ENCODE measurements at regions not wholly inside any gene's neighbourhood (a gene's known extent, or its start where the extent isn't known, plus 50 kb on each side); places are given as distances from the start of the nearest gene placed in this dataset.

DNA sequence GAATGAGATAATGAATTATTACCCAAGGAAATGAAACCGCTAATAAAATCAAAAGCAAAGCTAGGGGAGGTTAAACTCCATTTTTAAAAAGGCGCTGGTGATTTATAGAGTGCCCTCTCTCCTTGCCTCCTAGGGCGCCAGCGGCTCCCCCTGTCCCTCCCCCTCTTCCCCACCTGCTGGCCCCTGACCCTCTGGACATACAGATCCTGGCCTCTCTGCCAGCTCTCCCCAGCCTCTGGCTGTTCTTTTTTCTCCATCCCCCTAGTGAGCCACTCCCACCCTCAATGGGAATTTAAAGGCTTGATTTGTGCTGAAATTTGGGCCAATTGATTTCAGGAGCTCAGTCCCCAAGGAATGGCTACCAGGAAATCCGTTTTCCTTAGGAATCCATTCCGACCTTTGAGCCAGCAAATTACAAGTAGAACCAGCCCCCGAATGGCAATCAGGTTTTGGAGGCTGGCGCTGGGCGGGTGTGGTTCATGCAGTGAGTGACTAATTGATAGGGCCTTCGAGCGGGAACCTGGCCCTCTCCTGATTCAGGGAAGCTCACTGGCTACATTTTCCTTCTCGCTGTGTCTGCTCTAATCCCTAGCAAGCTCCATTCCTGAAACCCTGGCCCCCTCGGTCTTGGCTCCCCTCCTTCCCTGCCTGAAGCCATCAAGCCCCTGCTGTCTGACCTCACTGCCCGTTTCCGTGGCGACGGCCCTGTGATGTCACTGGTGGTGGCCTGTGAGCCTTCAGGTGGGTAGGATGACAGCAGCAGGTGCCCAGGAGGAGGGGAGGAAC is 141.9 kb upstream of the SDK2 start:
- no peak overlapping the region for H3K27ac Mint-ChIP-seq
- H3K9me3 ChIP-seq (ENCODE audit: control insufficient read depth, low read length, poor library complexity, severe bottlenecking): no peaks in the 10 kb centered on the region
- ATAC-seq (no peak), DNase-seq (no peak)
- H3K4me3 Mint-ChIP-seq: no peak overlapping the region
- peaks cover 5% of the 10 kb centered on the region for H3K4me1 Mint-ChIP-seq
- no peaks in the 10 kb centered on the region for H3K36me3 Mint-ChIP-seq (ENCODE audit: low read depth)
- peaks cover 16% of the 10 kb centered on the region for H3K27me3 Mint-ChIP-seq

GRCh38 chr17:73787076-73788059 is 143.1 kb upstream of the SDK2 start:
- DNase-seq: no peak

DNA sequence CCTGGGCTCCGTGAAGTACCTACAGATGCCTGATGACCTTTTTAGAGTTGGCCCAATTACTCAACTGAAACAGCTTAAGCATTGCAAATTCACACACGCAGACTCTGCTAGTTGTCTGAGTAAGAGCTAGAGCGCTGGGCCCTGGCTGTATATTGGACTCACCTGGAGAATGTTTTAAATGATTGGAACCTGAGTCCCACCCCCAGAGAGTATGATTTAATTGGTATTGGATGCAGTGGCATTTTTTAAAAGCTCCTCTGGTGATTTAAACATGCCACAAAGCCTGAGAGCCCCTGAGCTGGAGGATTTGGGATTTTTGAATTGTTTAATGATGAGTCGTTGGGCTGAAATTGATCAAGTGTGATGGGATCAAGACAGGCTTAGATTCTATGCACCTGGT is 143.9 kb upstream of the SDK2 start:
- no peaks in the 10 kb centered on the region for H3K9me3 ChIP-seq (ENCODE audit: control insufficient read depth, low read length, poor library complexity, severe bottlenecking)
- Mint-ChIP-seq H3K4me1 (peaks cover 4% of the 10 kb centered on the region), H3K4me3 (no peak overlapping the region), H3K27me3 (peaks cover 16% of the 10 kb centered on the region), H3K36me3 (ENCODE audit: low read depth) (no peaks in the 10 kb centered on the region), H3K27ac (no peak overlapping the region)
- no peak for ATAC-seq
- DNase-seq: no peak

More at GRCh38 chr17:73787076-73788059, 143.1 kb upstream of the SDK2 start:
- no peak overlapping the region for H3K27ac Mint-ChIP-seq
- no peak for ATAC-seq
- H3K4me3 Mint-ChIP-seq: no peak overlapping the region
- H3K36me3 Mint-ChIP-seq (ENCODE audit: low read depth): no peaks in the 10 kb centered on the region
- peaks cover 5% of the 10 kb centered on the region for H3K4me1 Mint-ChIP-seq
- no peaks in the 10 kb centered on the region for H3K9me3 ChIP-seq (ENCODE audit: control insufficient read depth, low read length, poor library complexity, severe bottlenecking)
- H3K27me3 Mint-ChIP-seq: peaks cover 16% of the 10 kb centered on the region

DNA sequence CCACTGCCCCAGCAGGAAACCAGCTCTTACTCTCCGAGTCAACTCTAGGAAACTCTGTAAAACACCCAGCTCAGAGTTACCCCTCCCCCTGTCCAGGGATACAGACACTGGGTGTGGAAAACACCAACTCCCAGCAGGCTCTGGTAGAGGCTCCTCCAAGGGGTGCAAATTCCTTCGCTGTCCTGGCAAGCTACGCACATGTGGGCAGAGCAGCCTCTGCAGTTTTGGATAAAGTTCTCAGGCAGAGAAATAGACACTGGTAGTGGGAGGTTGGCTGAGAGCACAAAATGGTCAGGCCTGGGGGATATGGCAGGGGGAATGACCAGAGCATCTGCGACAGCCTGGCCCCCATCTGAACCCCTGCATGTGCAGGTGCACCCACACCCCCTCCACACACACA is 146.9 kb upstream of the SDK2 start:
- ATAC-seq (no peak), DNase-seq (no peak)
- no peak overlapping the region for H3K4me3 Mint-ChIP-seq
- no peak overlapping the region for H3K27ac Mint-ChIP-seq
- peaks cover 4% of the 10 kb centered on the region for H3K4me1 Mint-ChIP-seq
- no peaks in the 10 kb centered on the region for H3K36me3 Mint-ChIP-seq (ENCODE audit: low read depth)
- H3K27me3 Mint-ChIP-seq: peaks cover 11% of the 10 kb centered on the region
- H3K9me3 ChIP-seq (ENCODE audit: control insufficient read depth, low read length, poor library complexity, severe bottlenecking): no peaks in the 10 kb centered on the region

DNA sequence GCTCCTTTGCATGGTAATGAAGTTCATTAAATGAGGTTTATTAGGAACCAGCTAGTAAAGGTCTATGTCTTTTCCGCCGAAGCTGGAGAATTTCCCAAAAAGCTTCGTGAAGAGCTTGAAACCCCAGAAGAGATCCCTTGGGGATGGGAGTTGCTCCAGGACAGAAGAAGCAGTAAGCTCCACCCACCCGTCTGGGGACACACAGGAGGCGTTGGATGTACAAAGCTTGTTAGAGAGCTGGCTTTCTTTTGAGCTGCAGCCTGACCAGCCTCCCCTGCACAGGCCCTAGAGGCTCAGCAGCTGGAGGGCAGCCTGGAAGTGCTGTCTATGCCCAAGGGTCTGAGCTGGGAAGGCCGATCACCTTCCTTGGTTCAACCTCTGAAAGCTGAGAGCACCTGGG is 147.4 kb upstream of the SDK2 start:
- no peak for ATAC-seq
- H3K4me1 Mint-ChIP-seq: peaks cover 4% of the 10 kb centered on the region
- H3K36me3 Mint-ChIP-seq (ENCODE audit: low read depth): no peaks in the 10 kb centered on the region
- no peak overlapping the region for H3K27ac Mint-ChIP-seq
- peaks cover 8% of the 10 kb centered on the region for H3K27me3 Mint-ChIP-seq
- H3K4me3 Mint-ChIP-seq: no peak overlapping the region
- no peaks in the 10 kb centered on the region for H3K9me3 ChIP-seq (ENCODE audit: control insufficient read depth, low read length, poor library complexity, severe bottlenecking)
- DNase-seq: no peak

GRCh38 chr17:73792994-73793393 is 148.7 kb upstream of the SDK2 start:
- Mint-ChIP-seq H3K4me3 (no peak overlapping the region), H3K27me3 (peaks cover 6% of the 10 kb centered on the region), H3K36me3 (ENCODE audit: low read depth) (no peaks in the 10 kb centered on the region), H3K4me1 (peaks cover 2% of the 10 kb centered on the region), H3K27ac (no peak overlapping the region)
- ATAC-seq: no peak
- no peak for DNase-seq
- no peaks in the 10 kb centered on the region for H3K9me3 ChIP-seq (ENCODE audit: control insufficient read depth, low read length, poor library complexity, severe bottlenecking)

DNA sequence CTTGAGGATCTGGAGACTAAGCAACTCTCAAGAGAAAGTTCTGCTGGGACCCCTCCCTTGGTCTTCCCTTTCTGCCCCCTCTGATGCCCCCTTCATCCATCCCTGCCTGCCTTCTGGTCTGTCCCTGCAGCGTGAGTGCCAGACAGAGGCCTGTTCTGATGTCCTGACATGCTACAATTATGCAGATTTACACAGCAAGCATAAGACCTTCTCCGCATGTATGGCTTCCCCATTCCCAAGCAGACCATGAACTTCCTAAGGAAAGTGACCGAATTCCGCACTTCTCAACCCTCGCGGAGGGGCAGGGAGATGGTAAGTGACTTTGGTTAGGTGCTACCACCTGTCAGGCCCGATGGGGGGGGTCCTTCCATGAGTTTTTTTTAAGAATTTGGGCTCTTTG is 150.1 kb upstream of the SDK2 start:
- ATAC-seq (no peak), DNase-seq (no peak)
- H3K27me3 Mint-ChIP-seq: peaks cover 10% of the 10 kb centered on the region
- H3K4me3 Mint-ChIP-seq: no peak overlapping the region
- no peaks in the 10 kb centered on the region for H3K9me3 ChIP-seq (ENCODE audit: control insufficient read depth, low read length, poor library complexity, severe bottlenecking)
- H3K36me3 Mint-ChIP-seq (ENCODE audit: low read depth): no peaks in the 10 kb centered on the region
- H3K4me1 Mint-ChIP-seq: peaks cover 2% of the 10 kb centered on the region
- no peak overlapping the region for H3K27ac Mint-ChIP-seq

- Mint-ChIP-seq H3K36me3 (ENCODE audit: low read depth) (no peaks in the 10 kb centered on the region), H3K4me1 (peaks cover 2% of the 10 kb centered on the region), H3K27ac (no peak overlapping the region), H3K27me3 (peaks cover 10% of the 10 kb centered on the region), H3K4me3 (no peak overlapping the region)
- DNase-seq (no peak), ATAC-seq (no peak)
- no peaks in the 10 kb centered on the region for H3K9me3 ChIP-seq (ENCODE audit: control insufficient read depth, low read length, poor library complexity, severe bottlenecking)
Observed at GRCh38 chr17:73795730-73796129, 151.5 kb upstream of the SDK2 start.

DNA sequence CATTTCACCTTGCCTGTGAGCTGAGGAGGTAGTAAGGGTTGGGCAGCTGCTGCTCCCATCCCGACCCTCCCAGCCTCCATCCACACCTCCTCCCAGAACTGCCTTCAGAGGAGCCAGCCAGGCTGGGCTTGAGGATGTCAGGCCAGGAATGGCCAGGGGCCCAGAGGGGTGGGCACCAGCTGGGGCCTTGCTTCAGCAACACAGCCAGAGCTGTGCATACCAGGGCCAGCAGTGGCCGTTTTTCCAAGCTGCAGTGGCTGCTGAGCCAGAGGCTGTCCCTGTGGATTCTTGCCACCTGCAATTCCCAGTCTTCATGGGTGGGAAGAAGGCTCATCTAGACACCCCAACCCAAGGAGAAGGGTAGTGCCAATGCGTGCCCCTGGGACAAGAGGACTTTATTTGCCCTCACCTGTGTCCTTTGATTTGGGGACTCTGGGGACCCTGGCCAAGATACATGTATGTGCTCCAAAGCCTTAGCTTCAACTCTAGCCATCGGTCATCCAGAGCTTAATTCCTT is 153.4 kb upstream of the SDK2 start:
- H3K4me3 Mint-ChIP-seq: no peak overlapping the region
- no peaks in the 10 kb centered on the region for H3K9me3 ChIP-seq (ENCODE audit: control insufficient read depth, low read length, poor library complexity, severe bottlenecking)

DNA sequence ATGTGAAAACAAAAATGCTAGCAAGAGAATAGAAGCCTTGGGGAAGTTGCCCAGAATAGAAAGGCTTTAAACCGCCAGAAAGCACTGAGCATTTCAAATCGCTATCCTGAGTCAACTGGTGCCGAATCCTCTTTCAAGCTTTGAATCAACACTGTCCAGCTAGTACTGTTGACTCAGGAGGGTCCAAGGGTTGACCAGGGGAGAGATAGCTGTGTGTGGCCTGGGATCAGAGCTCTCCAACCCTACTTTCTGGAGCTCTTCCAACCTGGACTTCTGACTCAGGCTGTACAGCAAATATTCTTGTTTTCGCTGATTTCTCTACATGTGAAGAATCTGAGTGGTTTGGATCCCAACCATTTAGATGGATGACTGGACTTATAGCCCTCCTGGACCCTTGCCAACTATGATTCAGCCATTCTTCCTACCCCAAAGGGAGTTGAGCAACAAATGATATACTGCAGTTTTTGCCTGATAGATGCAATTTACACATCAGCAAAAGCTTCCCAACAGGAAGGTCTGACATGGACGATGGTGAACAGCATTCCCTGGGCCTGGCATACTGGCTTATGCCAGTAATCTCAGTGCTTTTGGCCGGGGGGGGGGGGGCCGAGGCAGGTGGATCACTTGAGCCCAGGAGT is 154.0 kb upstream of the SDK2 start:
- ATAC-seq: no peak
- Mint-ChIP-seq H3K27me3 (peaks cover 10% of the 10 kb centered on the region), H3K27ac (no peak overlapping the region), H3K36me3 (ENCODE audit: low read depth) (no peaks in the 10 kb centered on the region), H3K4me3 (no peak overlapping the region), H3K4me1 (peaks cover 2% of the 10 kb centered on the region)
- no peak for DNase-seq
- no peaks in the 10 kb centered on the region for H3K9me3 ChIP-seq (ENCODE audit: control insufficient read depth, low read length, poor library complexity, severe bottlenecking)

More for the DNA sequence above, 153.4 kb upstream of the SDK2 start:
- DNase-seq (no peak), ATAC-seq (no peak)
- H3K36me3 Mint-ChIP-seq (ENCODE audit: low read depth): no peaks in the 10 kb centered on the region
- H3K4me1 Mint-ChIP-seq: peaks cover 3% of the 10 kb centered on the region
- no peak overlapping the region for H3K27ac Mint-ChIP-seq
- peaks cover 10% of the 10 kb centered on the region for H3K27me3 Mint-ChIP-seq

GRCh38 chr17:73799096-73799495 is 154.9 kb upstream of the SDK2 start:
- no peak overlapping the region for H3K27ac Mint-ChIP-seq
- H3K36me3 Mint-ChIP-seq (ENCODE audit: low read depth): no peaks in the 10 kb centered on the region
- DNase-seq: no peak
- H3K4me3 Mint-ChIP-seq: no peak overlapping the region
- H3K4me1 Mint-ChIP-seq: peaks cover 2% of the 10 kb centered on the region
- no peak for ATAC-seq
- no peaks in the 10 kb centered on the region for H3K9me3 ChIP-seq (ENCODE audit: control insufficient read depth, low read length, poor library complexity, severe bottlenecking)
- peaks cover 10% of the 10 kb centered on the region for H3K27me3 Mint-ChIP-seq

GRCh38 chr17:73799781-73800627 is 155.8 kb upstream of the SDK2 start:
- ATAC-seq (no peak), DNase-seq (no peak)
- no peak overlapping the region for H3K27ac Mint-ChIP-seq
- peaks cover 1% of the 10 kb centered on the region for H3K36me3 Mint-ChIP-seq (ENCODE audit: low read depth)
- peaks cover 10% of the 10 kb centered on the region for H3K27me3 Mint-ChIP-seq
- no peaks in the 10 kb centered on the region for H3K9me3 ChIP-seq (ENCODE audit: control insufficient read depth, low read length, poor library complexity, severe bottlenecking)
- peaks cover 2% of the 10 kb centered on the region for H3K4me1 Mint-ChIP-seq
- no peak overlapping the region for H3K4me3 Mint-ChIP-seq
